NCI-H69 (cell line): ENCODE measurements at regions not wholly inside any gene's neighbourhood (a gene's known extent, or its start where the extent isn't known, plus 50 kb on each side); places are given as distances from the start of the nearest gene placed in this dataset.

Experiments
- DNase-seq: peaks from one replicate; lab custom pipeline; 2025; lab: John Stamatoyannopoulos, UW

GRCh38 chrX:107560980-107561379 lies 67.3 kb upstream of the PRPS1 start:
- DNase-seq: no peak

- DNase-seq: no peak
Measured at GRCh38 chrX:107561468-107562215, 66.7 kb upstream of the PRPS1 start.

- no peak for DNase-seq
Measured at GRCh38 chrX:107562482-107562881, 65.8 kb upstream of the PRPS1 start.

GRCh38 chrX:107563824-107564223 lies 64.5 kb upstream of the PRPS1 start:
- DNase-seq: peak; percentile 93

GRCh38 chrX:107565015-107565414 lies 63.3 kb upstream of the PRPS1 start:
- DNase-seq: no peak

GRCh38 chrX:107565931-107566603 lies 62.2 kb upstream of the PRPS1 start:
- peak; percentile 90 for DNase-seq

GRCh38 chrX:107566604-107567262 lies 61.6 kb upstream of the PRPS1 start:
- DNase-seq: peak; percentile 47

- no peak for DNase-seq
Measured at GRCh38 chrX:107567370-107567769, 60.9 kb upstream of the PRPS1 start.

- no peak for DNase-seq
Measured at GRCh38 chrX:107571296-107571998, 56.9 kb upstream of the PRPS1 start.

GRCh38 chrX:107573016-107573415 lies 55.3 kb upstream of the PRPS1 start:
- DNase-seq: no peak

- DNase-seq: no peak
Measured at GRCh38 chrX:107574054-107574683, 54.1 kb upstream of the PRPS1 start.

GRCh38 chrX:107574711-107575110 lies 53.6 kb upstream of the PRPS1 start:
- no peak for DNase-seq

GRCh38 chrX:107576392-107576791 lies 51.9 kb upstream of the PRPS1 start:
- no peak for DNase-seq

GRCh38 chrX:107576841-107577240 lies 51.5 kb upstream of the PRPS1 start:
- no peak for DNase-seq

GRCh38 chrX:107577933-107578332 lies 50.4 kb upstream of the PRPS1 start:
- no peak for DNase-seq
